ENCODE measurements at regions not wholly inside any gene's neighbourhood (a gene's known extent, or its start where the extent isn't known, plus 50 kb on each side); places are given as distances from the start of the nearest gene placed in this dataset.

DNA sequence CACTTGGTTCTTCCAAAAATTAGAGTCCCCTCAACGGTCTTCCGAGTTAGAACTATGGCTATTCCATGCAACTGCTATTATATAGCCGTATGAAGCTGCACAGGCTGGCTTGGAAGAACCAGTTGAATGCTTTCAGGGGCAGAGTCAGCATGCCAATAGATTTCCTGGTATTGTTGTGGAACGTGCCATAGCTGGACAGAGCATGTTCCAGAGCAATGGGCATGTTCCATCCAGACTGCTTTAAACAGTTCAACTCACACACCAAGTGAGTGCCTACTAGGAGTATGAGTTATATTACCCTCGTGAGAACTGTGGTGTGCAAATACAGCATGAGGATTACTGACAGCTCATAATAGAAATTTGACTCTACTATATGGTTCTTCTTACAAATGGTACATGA lies 682.0 kb downstream of the SATB2 start:
- TF ChIP-seq, protein P1, sequence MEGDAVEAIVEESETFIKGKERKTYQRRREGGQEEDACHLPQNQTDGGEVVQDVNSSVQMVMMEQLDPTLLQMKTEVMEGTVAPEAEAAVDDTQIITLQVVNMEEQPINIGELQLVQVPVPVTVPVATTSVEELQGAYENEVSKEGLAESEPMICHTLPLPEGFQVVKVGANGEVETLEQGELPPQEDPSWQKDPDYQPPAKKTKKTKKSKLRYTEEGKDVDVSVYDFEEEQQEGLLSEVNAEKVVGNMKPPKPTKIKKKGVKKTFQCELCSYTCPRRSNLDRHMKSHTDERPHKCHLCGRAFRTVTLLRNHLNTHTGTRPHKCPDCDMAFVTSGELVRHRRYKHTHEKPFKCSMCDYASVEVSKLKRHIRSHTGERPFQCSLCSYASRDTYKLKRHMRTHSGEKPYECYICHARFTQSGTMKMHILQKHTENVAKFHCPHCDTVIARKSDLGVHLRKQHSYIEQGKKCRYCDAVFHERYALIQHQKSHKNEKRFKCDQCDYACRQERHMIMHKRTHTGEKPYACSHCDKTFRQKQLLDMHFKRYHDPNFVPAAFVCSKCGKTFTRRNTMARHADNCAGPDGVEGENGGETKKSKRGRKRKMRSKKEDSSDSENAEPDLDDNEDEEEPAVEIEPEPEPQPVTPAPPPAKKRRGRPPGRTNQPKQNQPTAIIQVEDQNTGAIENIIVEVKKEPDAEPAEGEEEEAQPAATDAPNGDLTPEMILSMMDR (IDR thresholded peaks at IDR 0.05; ENCODE audit: extremely low read depth in 1 of 2, insufficient read depth in 1 of 2, low read depth in 1 of 2, low read length in 2 of 2) = no peak
- no peak for TF ChIP-seq POLR2AphosphoS5 (IDR thresholded peaks at IDR 0.05; ENCODE audit: insufficient read depth, low read depth, low read length)
- TF ChIP-seq EZH2 (IDR thresholded peaks at IDR 0.05; ENCODE audit: borderline replicate concordance, low read depth, low read length, severe bottlenecking) = no peak
- TF ChIP-seq, protein P2, sequence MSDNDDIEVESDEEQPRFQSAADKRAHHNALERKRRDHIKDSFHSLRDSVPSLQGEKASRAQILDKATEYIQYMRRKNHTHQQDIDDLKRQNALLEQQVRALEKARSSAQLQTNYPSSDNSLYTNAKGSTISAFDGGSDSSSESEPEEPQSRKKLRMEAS (IDR thresholded peaks at IDR 0.05; ENCODE audit: insufficient read depth, insufficient read length) = no peak
